ENCODE measurements at regions not wholly inside any gene's neighbourhood (a gene's known extent, or its start where the extent isn't known, plus 50 kb on each side); places are given as distances from the start of the nearest gene placed in this dataset.

GRCh38 chr7:115831371-115831770 is 199.2 kb downstream of the TFEC start:
- H3K4me3 Mint-ChIP-seq (ENCODE audit: unreplicated experiment): no peak overlapping the region
- DNase-seq (ENCODE audit: unreplicated experiment): no peak
- H3K36me3 Mint-ChIP-seq (ENCODE audit: insufficient read depth, unreplicated experiment): no peaks in the 10 kb centered on the region
- TF ChIP-seq CTCF (IDR thresholded peaks at IDR 0.05; ENCODE audit: unreplicated experiment): no peak
- no peak overlapping the region for H3K27ac Mint-ChIP-seq (ENCODE audit: low read depth, unreplicated experiment)
- BruUV-seq (replicated peaks): no TSS peak
- no peaks in the 10 kb centered on the region for H3K9me3 Mint-ChIP-seq (ENCODE audit: unreplicated experiment)
- ChIA-PET POLR2A (no interaction called here), CTCF (no interaction called here)
- H3K27me3 Mint-ChIP-seq (ENCODE audit: insufficient read depth, unreplicated experiment): peaks cover 83% of the 10 kb centered on the region
- intact Hi-C loops (cut with micrococcal nuclease): no loop called here
- H3K4me1 Mint-ChIP-seq (ENCODE audit: insufficient read depth, unreplicated experiment): no peaks in the 10 kb centered on the region

- POLR2A ChIA-PET: no interaction called here
Measured at GRCh38 chr7:115827305-115828045, 203.1 kb downstream of the TFEC start.

GRCh38 chr7:115825456-115826115 is 205.0 kb downstream of the TFEC start:
- no peak for DNase-seq (ENCODE audit: unreplicated experiment)
- no peak overlapping the region for H3K4me3 Mint-ChIP-seq (ENCODE audit: unreplicated experiment)
- no peak overlapping the region for H3K27ac Mint-ChIP-seq (ENCODE audit: low read depth, unreplicated experiment)
- BruUV-seq (replicated peaks): no TSS peak
- H3K36me3 Mint-ChIP-seq (ENCODE audit: insufficient read depth, unreplicated experiment): no peaks in the 10 kb centered on the region
- H3K27me3 Mint-ChIP-seq (ENCODE audit: insufficient read depth, unreplicated experiment): peaks cover 83% of the 10 kb centered on the region
- intact Hi-C loops (cut with micrococcal nuclease): no loop called here
- no peak for TF ChIP-seq CTCF (IDR thresholded peaks at IDR 0.05; ENCODE audit: unreplicated experiment)
- H3K9me3 Mint-ChIP-seq (ENCODE audit: unreplicated experiment): no peaks in the 10 kb centered on the region
- ChIA-PET POLR2A (no interaction called here), CTCF (no interaction called here)
- no peaks in the 10 kb centered on the region for H3K4me1 Mint-ChIP-seq (ENCODE audit: insufficient read depth, unreplicated experiment)

More at GRCh38 chr7:115827305-115828045, 203.1 kb downstream of the TFEC start:
- no TSS peak for BruUV-seq (replicated peaks)
- intact Hi-C loops (cut with micrococcal nuclease): no loop called here
- no peak for DNase-seq (ENCODE audit: unreplicated experiment)
- no peaks in the 10 kb centered on the region for H3K4me1 Mint-ChIP-seq (ENCODE audit: insufficient read depth, unreplicated experiment)
- no peak overlapping the region for H3K4me3 Mint-ChIP-seq (ENCODE audit: unreplicated experiment)
- no peak for TF ChIP-seq CTCF (IDR thresholded peaks at IDR 0.05; ENCODE audit: unreplicated experiment)
- no peaks in the 10 kb centered on the region for H3K36me3 Mint-ChIP-seq (ENCODE audit: insufficient read depth, unreplicated experiment)
- peaks cover 76% of the 10 kb centered on the region for H3K27me3 Mint-ChIP-seq (ENCODE audit: insufficient read depth, unreplicated experiment)
- H3K9me3 Mint-ChIP-seq (ENCODE audit: unreplicated experiment): no peaks in the 10 kb centered on the region
- CTCF ChIA-PET: no interaction called here
- no peak overlapping the region for H3K27ac Mint-ChIP-seq (ENCODE audit: low read depth, unreplicated experiment)

- DNase-seq (ENCODE audit: unreplicated experiment): no peak
- Mint-ChIP-seq H3K36me3 (ENCODE audit: insufficient read depth, unreplicated experiment) (no peaks in the 10 kb centered on the region), H3K4me1 (ENCODE audit: insufficient read depth, unreplicated experiment) (no peaks in the 10 kb centered on the region), H3K4me3 (ENCODE audit: unreplicated experiment) (no peak overlapping the region), H3K27ac (ENCODE audit: low read depth, unreplicated experiment) (no peak overlapping the region), H3K27me3 (ENCODE audit: insufficient read depth, unreplicated experiment) (peaks cover 78% of the 10 kb centered on the region), H3K9me3 (ENCODE audit: unreplicated experiment) (no peaks in the 10 kb centered on the region)
- no TSS peak for BruUV-seq (replicated peaks)
- intact Hi-C loops (cut with micrococcal nuclease): no loop called here
- TF ChIP-seq CTCF (IDR thresholded peaks at IDR 0.05; ENCODE audit: unreplicated experiment): no peak
- CTCF ChIA-PET: interaction anchor here (1.0 kb wide), 1 partner anchor 143 kb away, joined by 3 read pairs; no protein-coding TSS in a partner anchor
- POLR2A ChIA-PET: no interaction called here
Measured at GRCh38 chr7:115822801-115823200, 207.8 kb downstream of the TFEC start.
